NCI-H2107 (cell line): ENCODE measurements at regions not wholly inside any gene's neighbourhood (a gene's known extent, or its start where the extent isn't known, plus 50 kb on each side); places are given as distances from the start of the nearest gene placed in this dataset.
A peak's percentile ranks its signal among the peaks of the same experiment; 100 is the strongest.
"Not testable (repeated sequence)": the region's sequence is repeated elsewhere in the genome, so short reads cannot be mapped to it uniquely, and the experiment has no call there.

Experiments used
- DNase-seq: peaks from one replicate; lab custom pipeline; 2025; lab: John Stamatoyannopoulos, UW

DNA sequence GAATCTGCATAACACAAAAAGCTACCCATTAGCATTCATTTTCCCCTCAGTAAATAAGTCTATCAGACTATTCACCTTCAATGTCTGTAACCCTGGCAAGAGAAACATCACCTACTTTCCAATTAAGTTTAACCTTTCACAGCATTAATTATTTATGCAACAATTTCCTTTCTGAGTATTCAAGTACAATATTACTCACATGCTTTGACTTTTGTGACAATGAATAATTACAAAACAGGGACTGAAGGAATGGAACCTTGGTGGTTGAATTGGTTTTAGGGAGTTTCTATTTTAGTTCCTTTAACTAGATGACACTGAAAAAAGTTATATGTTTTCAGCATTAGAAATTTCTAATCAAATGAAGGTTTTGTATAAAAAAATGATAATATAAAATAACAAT is 932.3 kb upstream of the EPHA5 start:
- DNase-seq: no peak

DNA sequence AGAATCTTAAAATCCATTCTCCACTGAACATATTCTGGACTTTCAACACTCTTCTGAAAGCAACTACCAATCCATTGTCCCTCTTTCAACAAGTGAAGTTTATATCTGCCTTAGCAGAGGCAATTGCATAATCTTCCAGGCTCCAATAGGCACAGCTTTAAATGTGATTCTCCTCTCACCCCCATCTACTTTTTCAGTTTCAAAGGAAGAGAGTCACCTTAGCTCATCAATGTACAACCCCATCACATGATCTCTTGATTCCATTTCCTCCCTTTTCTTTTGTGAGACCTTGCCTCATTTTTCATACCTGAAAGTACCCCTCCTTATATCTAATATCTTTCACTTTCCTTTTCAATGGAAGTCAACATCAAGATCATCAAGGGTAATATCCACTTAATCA is 921.7 kb upstream of the EPHA5 start:
- no peak for DNase-seq

DNA sequence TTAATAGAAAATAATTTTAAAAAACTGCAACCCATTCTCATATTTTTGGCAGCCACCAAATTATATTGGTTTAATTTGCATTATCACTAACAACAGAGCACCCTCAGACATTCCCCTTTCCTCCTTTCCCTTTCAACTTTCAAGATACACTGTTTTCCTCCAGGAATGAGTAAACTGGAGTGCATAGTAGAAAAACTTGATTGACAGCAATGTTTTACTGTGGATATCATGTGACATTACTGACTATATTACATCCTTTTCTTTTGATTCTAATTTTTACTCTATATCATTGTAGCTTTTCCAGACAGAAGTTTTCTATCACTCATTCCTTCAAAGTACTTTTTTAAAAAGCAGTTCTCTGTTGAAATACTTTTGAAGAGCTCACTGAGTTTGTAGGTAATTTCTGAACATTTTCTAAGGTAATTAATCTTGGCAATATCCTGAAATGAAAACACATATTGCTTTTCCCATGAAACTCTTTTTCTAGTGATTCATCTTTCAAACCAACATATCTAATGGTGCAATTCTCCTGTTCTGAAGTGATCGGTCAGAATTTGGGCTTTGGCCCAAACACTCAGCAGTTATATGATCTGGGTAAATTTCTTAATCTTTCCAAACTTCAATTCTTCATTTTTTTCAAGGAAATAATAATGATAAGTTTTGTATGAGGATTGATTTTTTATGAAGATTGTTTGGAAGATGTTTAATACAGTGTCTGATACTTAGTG is 920.4 kb upstream of the EPHA5 start:
- no peak for DNase-seq

DNA sequence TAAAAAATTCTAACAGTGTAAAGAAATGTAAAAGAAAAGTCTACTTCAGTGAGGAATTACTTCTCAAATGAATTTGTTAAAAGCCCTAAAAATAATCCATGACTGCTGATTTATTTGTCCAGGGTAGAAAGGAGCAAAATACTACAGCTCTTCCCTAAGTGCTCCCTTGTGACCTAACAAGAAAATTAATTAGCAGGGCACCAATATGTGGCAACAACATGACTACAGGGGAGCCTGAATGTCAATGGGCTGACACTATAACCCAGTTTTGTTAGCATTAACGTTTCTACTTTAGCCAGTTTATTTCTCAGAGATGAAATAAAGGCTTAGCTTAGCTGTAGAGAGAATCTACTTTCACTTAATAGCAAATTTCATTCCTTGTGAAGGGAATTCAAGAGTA is 918.9 kb upstream of the EPHA5 start:
- DNase-seq: no peak

DNA sequence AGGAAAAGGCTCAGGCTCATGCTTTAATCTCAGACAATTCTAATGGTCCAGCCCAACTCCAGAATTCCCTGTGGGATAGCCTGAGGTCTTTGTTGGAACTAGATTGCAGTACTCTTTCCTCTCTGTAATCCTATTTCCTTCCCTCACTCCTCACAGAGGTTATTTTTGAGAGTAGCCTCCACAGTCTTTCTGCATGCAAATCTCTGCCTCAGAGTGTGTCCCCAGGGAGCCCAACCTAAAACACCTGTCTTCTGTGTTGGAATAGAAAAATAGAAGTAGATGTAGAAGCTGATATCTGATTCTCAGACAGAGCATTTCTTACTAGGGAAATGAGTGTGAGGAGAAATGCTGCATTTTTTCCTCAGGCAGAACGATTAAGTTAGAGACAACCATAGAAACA is 915.5 kb upstream of the EPHA5 start:
- DNase-seq: no peak

DNA sequence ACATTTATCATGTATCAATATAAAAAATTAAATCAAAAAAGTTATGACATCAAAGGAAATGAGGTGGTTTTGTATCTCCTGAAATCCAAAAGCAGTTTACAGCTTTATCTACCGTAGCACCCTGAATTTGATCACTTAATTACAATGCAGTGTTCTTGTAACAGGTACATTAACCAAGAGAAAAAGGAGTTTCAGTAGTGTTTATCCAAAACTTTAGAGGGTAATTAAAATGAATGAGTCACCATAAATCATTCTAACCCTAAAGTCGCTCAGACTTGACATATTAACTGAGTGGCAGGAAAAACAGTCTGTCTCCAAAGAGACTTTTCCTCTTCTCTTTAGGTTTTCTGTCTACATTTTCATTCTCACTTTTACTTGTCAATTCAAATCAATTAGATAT is 907.6 kb upstream of the EPHA5 start:
- no peak for DNase-seq

DNA sequence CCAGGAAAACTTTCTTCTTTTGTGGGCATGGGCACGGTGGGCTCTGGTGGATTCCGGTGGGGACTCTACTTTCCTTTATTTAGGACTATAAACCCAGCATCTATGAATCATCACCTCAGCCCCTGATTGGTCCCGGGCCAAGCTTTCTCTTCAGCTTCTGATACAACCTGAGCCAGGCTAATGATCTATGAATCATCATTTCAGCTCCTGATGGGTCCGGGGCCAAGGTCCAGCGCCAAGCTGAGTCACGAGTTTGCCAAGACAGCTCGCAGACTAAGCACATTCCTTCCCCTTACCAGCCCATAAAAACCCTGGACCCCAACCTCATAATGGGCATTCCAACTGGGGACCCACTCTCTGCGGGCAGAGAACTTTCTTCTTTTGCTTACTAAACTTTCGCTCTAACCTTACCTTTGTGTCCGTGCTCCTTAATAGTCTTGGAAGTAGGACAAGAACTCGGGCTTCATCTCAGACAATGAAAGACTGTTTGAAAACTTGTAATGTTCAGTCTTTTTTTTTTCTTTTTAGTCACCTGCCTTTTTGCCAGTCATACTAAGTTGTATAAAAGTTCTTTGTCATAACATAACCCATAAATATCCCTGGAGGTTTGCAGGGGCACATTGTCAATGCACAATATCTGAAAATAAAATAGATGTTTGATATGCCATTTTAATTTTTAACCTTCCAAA is 904.9 kb upstream of the EPHA5 start:
- no peak for DNase-seq

DNA sequence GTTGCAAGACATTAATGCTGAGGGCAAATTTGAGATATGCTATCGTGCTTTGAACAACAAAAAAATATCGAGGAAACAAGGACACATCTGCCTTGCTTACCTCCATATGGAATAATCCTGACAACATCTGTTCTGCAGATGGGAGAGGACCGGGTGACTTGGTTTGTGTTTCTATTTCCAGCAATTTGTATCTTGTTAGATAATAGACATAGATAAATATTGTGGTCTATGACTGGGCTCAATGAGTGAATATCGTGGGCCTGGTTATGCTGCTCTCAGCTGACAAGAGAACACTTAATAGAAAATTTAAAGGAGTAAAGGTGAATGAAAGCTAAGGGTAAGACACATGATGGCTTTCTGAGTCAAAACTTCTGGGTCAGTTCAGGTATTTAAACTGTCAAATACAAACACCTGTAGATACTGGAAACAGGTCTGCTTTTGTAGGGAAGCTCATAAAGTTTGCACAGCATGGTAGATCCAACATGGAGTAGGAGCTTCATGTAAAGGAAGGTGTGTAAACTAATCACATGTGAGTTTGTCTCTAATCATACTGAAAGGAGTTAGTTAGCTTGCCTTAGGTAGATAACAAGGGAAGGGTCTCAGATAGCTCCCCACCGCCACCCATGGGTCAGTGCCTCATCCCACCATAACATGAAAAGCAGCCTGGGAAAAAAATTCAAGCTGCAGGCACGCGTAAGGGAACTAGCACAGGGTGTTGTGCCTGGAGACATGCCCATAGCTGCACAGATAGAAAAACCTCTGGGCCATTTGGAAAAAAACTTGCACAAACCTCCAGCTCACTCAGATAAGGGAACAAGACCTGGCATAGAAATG is 904.1 kb upstream of the EPHA5 start:
- DNase-seq: no peak

DNA sequence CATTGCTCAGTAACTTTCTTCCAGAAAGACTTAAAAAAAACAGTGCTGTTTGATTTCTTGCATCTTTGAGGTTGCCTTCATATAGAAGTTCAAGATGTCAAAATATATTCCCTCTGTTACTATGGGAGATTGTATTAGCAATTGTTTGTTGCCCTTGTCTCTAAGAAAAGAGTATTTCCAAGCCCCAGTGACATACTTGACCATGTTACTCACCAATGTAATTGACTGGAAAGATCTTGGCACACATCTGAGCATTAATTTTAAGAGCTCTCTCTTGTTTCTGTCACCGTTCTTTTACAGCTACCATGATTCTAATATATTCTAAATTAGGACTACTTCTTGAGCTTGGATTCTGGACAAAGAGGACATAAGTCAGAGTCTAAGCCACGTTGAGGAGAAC is 902.7 kb upstream of the EPHA5 start:
- DNase-seq: no peak

DNA sequence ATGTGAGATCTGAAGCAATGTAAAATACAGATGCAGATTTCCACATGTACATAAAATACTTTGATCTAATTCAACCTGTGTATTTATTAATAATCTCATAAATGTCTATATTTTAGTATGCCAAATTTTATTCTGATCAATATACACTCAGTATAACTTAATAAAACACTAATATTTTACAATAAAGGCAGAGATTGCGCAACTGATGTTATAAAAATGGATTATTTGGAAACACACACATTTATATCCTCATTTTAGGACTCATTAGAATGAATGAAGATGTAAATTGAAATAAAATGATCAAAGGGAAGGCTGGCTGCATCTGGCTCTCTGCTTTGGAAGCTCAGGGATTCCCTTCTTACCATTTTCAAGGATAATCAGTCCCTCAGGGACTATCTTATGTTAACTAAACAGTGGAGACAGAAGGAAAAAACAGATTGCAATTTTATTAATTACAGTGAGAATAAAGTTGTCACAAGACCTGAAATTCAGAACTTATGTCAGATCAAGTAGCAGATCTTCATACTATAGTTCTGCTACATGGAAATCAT is 900.9 kb upstream of the EPHA5 start:
- DNase-seq: no peak

DNA sequence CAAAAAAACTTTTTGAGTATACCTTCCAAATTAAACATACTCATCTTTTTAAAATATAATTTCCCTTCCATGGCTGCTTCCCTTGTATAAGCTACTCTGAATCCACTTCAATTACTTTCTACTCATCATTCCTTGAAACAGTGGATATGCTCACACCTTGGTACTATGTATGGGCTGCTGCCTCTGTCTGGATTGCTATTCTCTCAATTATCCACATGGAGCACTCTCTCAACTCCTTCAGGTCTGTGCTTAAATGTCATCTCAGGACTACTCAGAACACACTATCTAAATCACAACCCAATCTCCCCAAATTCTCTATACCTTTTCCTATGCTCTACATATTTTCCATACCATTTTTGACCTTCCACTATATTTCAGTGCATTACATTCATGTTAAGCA is 898.9 kb upstream of the EPHA5 start:
- DNase-seq: no peak

DNA sequence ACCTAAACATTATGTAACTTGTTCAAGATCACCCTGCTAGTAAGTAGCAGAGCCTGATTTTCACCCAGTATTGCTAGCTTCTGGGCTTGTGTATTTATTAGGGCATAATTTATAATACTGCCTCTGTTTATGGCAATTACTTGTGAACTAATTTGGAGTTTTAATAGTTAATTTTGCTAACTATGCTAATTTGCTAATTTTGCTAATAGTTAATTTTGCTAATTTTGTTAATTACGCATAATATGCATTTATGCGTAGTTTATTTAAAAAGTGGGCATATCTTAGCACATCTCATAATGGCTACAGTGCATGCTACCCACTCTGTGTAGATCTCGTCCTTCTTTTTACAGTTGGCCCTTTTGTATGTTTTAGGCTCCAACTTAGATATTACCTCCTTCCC is 898.1 kb upstream of the EPHA5 start:
- no peak for DNase-seq

DNA sequence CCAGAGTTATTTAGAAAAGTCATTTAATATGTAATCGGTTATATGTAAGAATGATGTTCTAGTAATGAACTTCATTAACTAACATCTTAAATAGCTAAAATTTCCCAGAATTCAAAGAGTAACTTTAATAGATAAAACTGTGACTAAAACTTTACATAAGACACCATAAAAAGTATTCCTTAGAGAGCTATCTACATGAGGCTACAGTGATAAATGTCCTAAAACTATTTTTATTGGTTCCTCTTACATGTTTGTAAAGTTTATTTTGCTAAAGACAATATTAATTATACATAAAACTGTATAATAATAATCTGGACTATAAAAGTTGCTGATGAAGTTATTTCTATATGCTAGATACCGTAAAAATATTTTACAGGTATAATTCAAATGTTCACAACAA is 897.7 kb upstream of the EPHA5 start:
- no peak for DNase-seq

DNA sequence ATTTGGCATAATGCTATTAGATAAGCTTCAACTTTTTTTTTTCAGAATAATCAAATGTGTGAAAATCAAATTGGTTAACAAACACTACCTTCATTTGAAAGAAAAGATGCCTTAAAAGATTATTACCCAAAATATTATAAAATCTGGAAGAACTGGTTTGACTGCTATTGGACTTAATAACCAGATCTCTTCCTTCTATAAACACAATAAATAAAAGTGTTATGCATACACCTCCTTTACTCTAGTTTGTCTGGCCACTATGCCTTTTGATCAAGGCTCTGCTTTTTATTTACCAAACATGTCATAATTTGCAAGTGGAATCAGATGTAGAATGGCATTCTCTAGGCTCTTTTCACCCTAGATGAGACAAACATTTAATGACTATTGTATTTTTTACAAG is 897.3 kb upstream of the EPHA5 start:
- no peak for DNase-seq

DNA sequence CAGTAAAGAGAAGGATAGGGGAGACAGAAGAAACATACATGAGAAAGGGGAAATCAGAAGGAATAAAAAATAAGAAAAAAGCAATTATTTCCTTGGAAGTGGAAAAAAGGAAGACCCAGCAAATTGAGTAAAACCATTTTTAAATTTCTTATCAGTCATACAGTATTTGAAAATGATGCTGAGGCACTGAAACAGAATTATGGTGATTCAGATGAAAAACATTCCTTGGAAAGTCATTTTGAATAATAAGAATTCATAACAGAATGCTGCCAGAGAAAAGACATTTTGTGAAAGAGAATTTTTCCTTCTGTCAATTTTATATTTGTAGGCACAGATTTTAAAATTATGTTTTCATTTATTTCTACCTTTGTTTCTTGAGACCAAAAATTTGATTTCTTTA is 895.5 kb upstream of the EPHA5 start:
- no peak for DNase-seq

DNA sequence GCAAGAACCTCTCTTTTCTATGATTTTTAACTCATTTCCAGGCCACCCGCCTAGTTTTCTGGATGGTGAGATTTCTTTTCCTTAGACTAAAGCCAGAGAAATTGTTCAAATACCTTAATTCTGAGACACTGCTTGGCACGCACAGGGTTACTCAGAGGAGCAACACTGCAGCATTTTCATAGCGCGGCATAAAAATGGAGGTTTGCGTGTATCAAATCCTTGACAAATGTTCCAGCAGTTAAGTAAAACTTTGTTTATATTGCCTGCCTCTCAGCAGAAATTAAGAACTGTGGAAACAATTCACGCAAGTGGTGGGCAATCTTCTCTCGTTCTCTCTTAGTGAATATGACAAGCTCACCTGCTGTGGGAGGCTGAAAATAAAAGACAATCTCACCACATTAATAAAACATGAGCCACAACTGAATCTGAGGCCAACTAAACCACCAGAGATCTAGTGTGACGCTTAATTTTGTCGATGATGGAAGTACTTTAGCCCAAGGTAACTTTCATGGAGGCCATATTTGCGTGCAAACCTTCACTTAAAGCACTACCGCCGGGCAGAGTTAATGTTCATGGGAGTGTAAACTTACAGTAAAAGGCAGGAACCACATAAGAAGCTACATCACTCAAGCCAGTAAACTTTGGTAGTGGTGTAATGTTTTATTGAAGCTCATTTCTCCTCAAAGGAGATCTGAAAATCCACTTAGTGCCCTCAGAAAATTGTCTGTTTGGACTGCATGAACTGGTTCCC is 894.8 kb upstream of the EPHA5 start:
- peak; percentile 8 for DNase-seq

DNA sequence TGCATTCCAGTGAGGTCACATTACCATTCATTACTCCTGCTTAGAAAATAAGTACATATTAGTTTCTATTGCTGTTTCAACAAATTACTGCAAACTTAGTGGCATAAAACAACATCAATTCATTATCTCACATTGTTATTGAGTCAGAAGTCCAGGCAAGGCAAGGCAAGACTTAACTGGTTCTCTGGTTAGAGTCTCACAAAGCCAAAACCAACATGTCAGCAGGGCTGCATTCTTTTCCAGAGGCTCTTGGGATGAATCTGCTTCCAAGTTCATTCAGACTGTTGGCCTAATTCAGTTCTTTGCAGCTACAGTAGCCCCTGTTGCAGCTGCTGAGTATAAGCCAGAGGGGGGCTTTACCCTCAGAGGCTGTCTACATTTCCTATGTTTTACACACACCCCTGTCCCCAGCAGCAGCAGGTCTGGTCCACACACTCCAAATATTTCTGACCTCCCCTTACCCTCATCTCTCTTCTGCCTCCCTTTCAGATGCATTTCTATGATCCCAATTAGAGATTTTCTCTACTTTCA is 892.1 kb upstream of the EPHA5 start:
- no peak for DNase-seq

DNA sequence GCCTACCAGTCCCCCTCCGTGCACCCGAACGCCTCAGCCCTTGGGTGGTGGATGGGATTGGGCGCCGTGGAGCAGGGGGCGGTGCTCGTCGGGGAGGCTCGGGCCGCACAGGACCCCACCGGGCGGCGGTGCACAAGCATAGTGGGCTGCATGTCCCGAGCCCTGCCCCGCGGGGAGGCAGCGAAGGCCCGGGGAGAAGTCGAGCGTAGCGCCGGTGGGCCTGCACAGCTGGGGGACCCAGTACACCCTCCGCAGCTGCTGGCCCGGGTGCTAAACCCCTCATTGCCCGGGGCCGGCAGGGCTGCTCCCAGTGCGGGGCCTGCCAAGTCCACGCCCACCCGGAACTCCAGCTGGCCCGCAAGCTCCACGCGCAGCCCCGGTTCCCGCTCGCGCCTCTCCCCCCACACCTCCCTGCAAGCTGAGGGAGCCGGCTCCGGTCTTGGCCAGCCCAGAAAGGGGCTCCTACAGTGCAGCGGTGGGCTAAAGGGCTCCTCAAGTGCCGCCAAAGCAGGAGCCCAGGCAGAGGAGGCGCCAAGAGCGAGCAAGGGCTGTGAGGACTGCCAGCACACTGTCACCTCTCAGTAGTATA is 891.3 kb upstream of the EPHA5 start:
- not testable (repeated sequence) for DNase-seq

DNA sequence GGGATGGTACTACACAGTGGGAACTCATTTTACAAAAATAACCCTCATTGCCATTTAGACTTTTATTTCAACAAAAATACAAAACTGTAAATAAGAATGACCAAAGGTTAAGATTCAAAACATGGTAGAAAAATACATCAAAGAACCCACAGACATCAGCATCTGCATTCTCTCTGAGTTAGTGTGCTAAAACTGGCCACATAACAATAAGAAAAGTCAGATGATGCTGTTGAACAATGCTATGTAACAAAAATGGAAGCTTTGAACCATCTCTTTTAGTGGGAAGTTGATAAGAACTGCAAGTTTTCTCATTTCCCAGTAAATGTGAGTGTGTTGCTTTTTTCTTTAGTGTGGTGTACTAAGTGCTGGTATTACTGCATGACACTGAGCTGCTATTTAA is 888.4 kb upstream of the EPHA5 start:
- DNase-seq: no peak

DNA sequence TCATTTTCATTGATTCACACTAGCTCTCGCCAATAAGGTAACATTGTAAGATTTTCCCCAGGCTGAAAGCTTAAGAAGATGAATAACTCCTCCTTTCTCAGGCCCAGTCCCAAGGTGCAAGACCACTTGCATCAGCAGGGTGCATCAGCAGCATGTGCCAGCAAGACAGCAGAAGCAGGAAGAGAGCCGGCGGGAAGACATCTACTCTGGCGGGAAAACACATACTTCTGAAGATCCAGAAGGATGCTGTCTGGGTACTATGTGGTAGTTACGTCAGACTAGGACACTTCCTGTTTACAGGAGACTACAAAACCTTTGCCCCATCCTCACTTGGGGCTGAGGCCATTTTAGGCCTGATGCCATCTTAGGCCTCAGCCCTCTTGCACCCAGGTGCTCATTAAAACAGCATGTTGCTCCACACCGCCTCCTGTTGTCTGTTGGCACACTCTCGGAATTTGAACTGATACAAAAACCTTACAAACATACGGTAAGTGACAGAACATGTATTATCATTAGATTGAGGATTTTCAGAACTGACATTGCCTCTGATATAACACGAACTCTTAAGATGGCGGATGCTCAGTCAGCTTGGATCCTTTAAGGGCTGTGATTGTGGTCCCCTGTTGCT is 886.5 kb upstream of the EPHA5 start:
- DNase-seq: no peak

DNA sequence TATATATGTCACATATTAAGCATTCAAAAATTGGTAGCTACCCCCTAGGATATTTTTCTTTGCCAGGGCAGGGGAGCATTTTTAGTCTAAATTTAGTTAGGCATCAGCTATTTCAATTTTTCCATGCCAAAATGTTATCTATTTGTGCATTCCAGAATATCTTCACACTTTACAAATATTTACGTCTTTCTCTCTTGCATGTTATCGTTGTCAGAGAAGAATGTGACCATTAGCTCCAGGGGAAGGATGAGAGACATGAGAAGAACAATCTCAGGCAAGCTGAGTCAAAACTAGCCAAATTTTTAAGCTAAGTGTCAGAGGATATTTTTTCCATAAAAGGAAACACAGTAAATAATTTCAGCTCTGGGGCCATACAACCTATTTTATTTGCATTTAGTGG is 885.0 kb upstream of the EPHA5 start:
- DNase-seq: no peak
